Activated naive CD4-positive, alpha-beta T cell treated with anti-CD3 and anti-CD28 coated beads, Interleukin-2, amount 50 U/mL, for 24 hours (primary cell): ENCODE measurements at regions not wholly inside any gene's neighbourhood (a gene's known extent, or its start where the extent isn't known, plus 50 kb on each side); places are given as distances from the start of the nearest gene placed in this dataset.

Experiments
- H3K27ac Mint-ChIP-seq: one replicate; pipeline ENCODE4 v1.8.0; 2021; ENCODE audit warnings: mild to moderate bottlenecking, mixed read lengths
- H3K27me3 Mint-ChIP-seq: one replicate; pipeline ENCODE4 v1.8.0; 2021; ENCODE audit warnings: mixed read lengths
- H3K36me3 Mint-ChIP-seq: one replicate; pipeline ENCODE4 v1.8.0; 2021; ENCODE audit warnings: mixed read lengths
- H3K4me1 Mint-ChIP-seq: one replicate; pipeline ENCODE4 v1.8.0; 2021; ENCODE audit warnings: mixed read lengths
- H3K4me3 Mint-ChIP-seq: one replicate; pipeline ENCODE4 v1.8.0; 2021; ENCODE audit warnings: mild to moderate bottlenecking, mixed read lengths
- H3K9me3 Mint-ChIP-seq: one replicate; pipeline ENCODE4 v1.8.0; 2021; ENCODE audit warnings: mixed read lengths

- H3K9me3 Mint-ChIP-seq, result no peaks in the 10 kb centered on the region
- H3K4me3 Mint-ChIP-seq, result no peak overlapping the region
- H3K36me3 Mint-ChIP-seq, result no peaks in the 10 kb centered on the region
- no peaks in the 10 kb centered on the region for H3K4me1 Mint-ChIP-seq
- no peak overlapping the region for H3K27ac Mint-ChIP-seq
- no peaks in the 10 kb centered on the region for H3K27me3 Mint-ChIP-seq
Measured at GRCh38 chr13:61765940-61766666, 350.5 kb upstream of the PCDH20 start.

- H3K36me3 Mint-ChIP-seq, result no peaks in the 10 kb centered on the region
- no peak overlapping the region for H3K27ac Mint-ChIP-seq
- H3K4me3 Mint-ChIP-seq, result no peak overlapping the region
- no peaks in the 10 kb centered on the region for H3K9me3 Mint-ChIP-seq
- no peaks in the 10 kb centered on the region for H3K4me1 Mint-ChIP-seq
- H3K27me3 Mint-ChIP-seq, result no peaks in the 10 kb centered on the region
Measured at GRCh38 chr13:61765181-61765742, 349.6 kb upstream of the PCDH20 start.

DNA sequence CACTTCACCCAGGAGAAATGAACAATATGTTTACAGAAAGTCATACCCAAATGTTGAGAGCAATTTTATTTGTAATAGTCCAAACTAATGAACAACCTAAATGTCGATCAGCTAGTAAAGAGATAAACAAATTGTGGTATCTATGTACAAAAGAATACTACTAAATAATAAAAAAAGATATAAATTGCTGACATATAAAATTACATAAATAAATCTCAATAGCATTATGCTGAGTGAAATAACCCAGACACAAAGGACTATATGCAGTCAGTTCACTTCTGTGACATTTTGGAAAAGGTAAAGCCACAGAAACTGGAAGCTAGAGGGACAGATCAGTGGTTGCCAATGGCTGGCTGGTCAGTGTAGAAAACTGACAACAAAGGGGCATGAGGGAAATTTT lies 346.0 kb upstream of the PCDH20 start:
- no peaks in the 10 kb centered on the region for H3K36me3 Mint-ChIP-seq
- peaks cover 5% of the 10 kb centered on the region for H3K9me3 Mint-ChIP-seq
- no peaks in the 10 kb centered on the region for H3K27me3 Mint-ChIP-seq
- H3K27ac Mint-ChIP-seq, result no peak overlapping the region
- no peaks in the 10 kb centered on the region for H3K4me1 Mint-ChIP-seq
- no peak overlapping the region for H3K4me3 Mint-ChIP-seq

DNA sequence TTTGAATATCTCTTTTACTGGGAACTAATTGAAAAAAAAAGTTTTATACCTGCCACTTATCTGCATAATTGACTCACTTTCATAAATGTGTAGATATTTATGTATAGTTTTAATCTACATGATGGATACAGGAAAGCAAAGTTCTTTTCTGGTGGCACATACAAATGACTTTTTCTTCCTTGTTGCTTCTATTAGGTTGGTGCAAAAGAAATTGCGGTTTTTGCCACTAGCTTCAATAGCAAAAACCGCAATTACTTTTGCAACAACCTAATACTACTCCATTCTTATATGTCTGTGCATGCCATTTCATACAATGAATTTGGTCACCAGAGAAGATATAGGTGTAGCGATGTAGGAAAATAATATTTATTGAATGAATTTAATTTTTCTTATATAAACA lies 344.5 kb upstream of the PCDH20 start:
- H3K36me3 Mint-ChIP-seq, result no peaks in the 10 kb centered on the region
- peaks cover 5% of the 10 kb centered on the region for H3K9me3 Mint-ChIP-seq
- H3K27me3 Mint-ChIP-seq, result no peaks in the 10 kb centered on the region
- H3K4me3 Mint-ChIP-seq, result no peak overlapping the region
- H3K27ac Mint-ChIP-seq, result no peak overlapping the region
- H3K4me1 Mint-ChIP-seq, result no peaks in the 10 kb centered on the region

GRCh38 chr13:61756031-61756430 lies 340.4 kb upstream of the PCDH20 start:
- peaks cover 5% of the 10 kb centered on the region for H3K9me3 Mint-ChIP-seq
- no peaks in the 10 kb centered on the region for H3K4me1 Mint-ChIP-seq
- no peaks in the 10 kb centered on the region for H3K27me3 Mint-ChIP-seq
- H3K27ac Mint-ChIP-seq, result no peak overlapping the region
- H3K36me3 Mint-ChIP-seq, result no peaks in the 10 kb centered on the region
- H3K4me3 Mint-ChIP-seq, result no peak overlapping the region

DNA sequence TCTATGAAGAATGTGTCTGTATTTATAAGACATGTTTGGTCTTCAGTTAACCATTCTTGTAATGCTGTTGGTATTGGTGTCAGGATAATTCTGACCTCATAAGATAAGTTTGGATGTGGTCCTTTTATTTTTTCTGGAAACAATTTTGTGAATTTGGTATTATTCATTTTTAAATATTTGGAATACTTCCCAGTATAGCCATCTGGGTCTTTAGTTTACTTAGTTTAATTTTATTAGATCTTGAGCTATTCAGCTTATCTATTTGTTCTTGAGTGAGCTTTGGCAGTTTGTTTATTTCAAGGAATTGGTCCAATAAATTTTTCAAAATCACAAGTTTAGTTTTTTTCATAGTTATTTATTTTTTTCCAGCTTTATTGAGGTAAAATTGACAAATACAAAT lies 335.4 kb upstream of the PCDH20 start:
- no peak overlapping the region for H3K27ac Mint-ChIP-seq
- H3K9me3 Mint-ChIP-seq, result no peaks in the 10 kb centered on the region
- H3K27me3 Mint-ChIP-seq, result no peaks in the 10 kb centered on the region
- no peaks in the 10 kb centered on the region for H3K4me1 Mint-ChIP-seq
- no peak overlapping the region for H3K4me3 Mint-ChIP-seq
- no peaks in the 10 kb centered on the region for H3K36me3 Mint-ChIP-seq

GRCh38 chr13:61738236-61738750 lies 322.6 kb upstream of the PCDH20 start:
- Mint-ChIP-seq H3K4me1 (no peaks in the 10 kb centered on the region), H3K9me3 (peaks cover 13% of the 10 kb centered on the region), H3K4me3 (no peak overlapping the region), H3K27me3 (no peaks in the 10 kb centered on the region), H3K27ac (no peak overlapping the region), H3K36me3 (no peaks in the 10 kb centered on the region)

GRCh38 chr13:61734683-61735082 lies 319.0 kb upstream of the PCDH20 start:
- no peaks in the 10 kb centered on the region for H3K27me3 Mint-ChIP-seq
- H3K9me3 Mint-ChIP-seq, result no peaks in the 10 kb centered on the region
- no peaks in the 10 kb centered on the region for H3K4me1 Mint-ChIP-seq
- no peaks in the 10 kb centered on the region for H3K36me3 Mint-ChIP-seq
- no peak overlapping the region for H3K27ac Mint-ChIP-seq
- no peak overlapping the region for H3K4me3 Mint-ChIP-seq

GRCh38 chr13:61728471-61728870 lies 312.8 kb upstream of the PCDH20 start:
- H3K27ac Mint-ChIP-seq, result no peak overlapping the region
- H3K9me3 Mint-ChIP-seq, result peaks cover 7% of the 10 kb centered on the region
- no peaks in the 10 kb centered on the region for H3K36me3 Mint-ChIP-seq
- no peak overlapping the region for H3K4me3 Mint-ChIP-seq
- no peaks in the 10 kb centered on the region for H3K4me1 Mint-ChIP-seq
- H3K27me3 Mint-ChIP-seq, result no peaks in the 10 kb centered on the region

GRCh38 chr13:61727767-61728166 lies 312.1 kb upstream of the PCDH20 start:
- no peaks in the 10 kb centered on the region for H3K36me3 Mint-ChIP-seq
- H3K4me1 Mint-ChIP-seq, result no peaks in the 10 kb centered on the region
- H3K27me3 Mint-ChIP-seq, result no peaks in the 10 kb centered on the region
- H3K9me3 Mint-ChIP-seq, result peaks cover 7% of the 10 kb centered on the region
- H3K4me3 Mint-ChIP-seq, result no peak overlapping the region
- no peak overlapping the region for H3K27ac Mint-ChIP-seq

DNA sequence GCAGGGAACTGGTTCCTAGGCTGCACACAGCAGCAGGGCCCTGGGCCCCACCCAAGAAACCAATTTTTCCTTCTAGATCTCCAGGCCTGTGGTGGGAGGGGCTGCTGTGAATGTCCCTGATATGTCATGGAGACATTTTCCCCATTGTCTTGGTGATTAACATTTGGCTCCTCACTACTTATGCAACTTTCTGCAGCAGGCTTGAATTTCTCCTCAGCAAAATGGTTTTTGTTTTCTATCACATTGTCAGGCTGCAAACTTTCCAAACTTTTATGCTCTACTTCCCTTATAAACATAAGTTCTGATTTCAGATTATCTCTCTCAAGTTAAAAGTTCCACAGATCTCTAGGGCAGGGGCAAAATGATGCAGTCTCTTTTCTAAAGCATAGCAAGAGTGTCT lies 310.2 kb upstream of the PCDH20 start:
- Mint-ChIP-seq H3K36me3 (no peaks in the 10 kb centered on the region), H3K27me3 (no peaks in the 10 kb centered on the region), H3K4me3 (no peak overlapping the region), H3K27ac (no peak overlapping the region), H3K9me3 (peaks cover 7% of the 10 kb centered on the region), H3K4me1 (no peaks in the 10 kb centered on the region)

DNA sequence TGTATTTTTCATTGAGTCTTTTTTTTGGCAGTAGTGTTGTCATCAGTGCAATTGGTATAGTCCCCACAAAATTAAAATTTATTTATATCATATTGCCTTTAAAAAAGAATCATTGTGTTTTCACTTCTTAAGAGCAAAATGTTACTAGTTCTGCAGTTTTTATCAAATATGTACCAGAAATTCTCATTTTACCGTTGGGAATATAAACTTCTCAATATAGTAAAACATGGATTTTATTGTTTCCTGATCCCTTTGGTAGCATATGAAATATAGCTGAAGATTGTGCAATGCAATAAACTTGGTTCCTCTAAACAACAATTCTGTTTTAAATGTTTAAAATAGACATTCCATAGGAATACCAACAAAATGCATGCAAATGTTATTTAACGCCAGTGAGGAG lies 306.5 kb upstream of the PCDH20 start:
- H3K27ac Mint-ChIP-seq, result no peak overlapping the region

DNA sequence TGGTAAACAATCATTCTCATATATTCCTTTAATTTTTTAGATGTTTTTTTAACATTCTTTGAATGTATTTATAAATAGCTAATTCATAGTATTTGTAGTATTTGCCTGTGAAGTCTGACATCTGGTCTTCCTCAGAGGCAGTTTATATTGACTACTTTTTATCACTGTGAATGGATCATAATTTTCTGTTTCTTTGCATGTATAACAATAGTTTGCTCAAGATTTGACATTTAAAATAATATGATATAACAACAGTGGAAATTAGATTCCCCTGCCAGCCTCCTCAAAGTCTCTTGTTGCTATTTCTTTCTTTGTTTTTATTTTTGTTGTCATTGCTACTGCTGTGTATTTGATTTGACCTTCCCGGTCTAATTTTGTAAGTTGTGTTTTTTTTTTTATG lies 297.0 kb upstream of the PCDH20 start:
- Mint-ChIP-seq H3K27ac (no peak overlapping the region), H3K4me1 (no peaks in the 10 kb centered on the region), H3K4me3 (no peak overlapping the region), H3K27me3 (no peaks in the 10 kb centered on the region), H3K36me3 (no peaks in the 10 kb centered on the region), H3K9me3 (peaks cover 3% of the 10 kb centered on the region)

More for the DNA sequence above, 306.5 kb upstream of the PCDH20 start:
- H3K27me3 Mint-ChIP-seq, result no peaks in the 10 kb centered on the region
- no peak overlapping the region for H3K4me3 Mint-ChIP-seq
- H3K36me3 Mint-ChIP-seq, result no peaks in the 10 kb centered on the region
- peaks cover 7% of the 10 kb centered on the region for H3K9me3 Mint-ChIP-seq
- no peaks in the 10 kb centered on the region for H3K4me1 Mint-ChIP-seq

DNA sequence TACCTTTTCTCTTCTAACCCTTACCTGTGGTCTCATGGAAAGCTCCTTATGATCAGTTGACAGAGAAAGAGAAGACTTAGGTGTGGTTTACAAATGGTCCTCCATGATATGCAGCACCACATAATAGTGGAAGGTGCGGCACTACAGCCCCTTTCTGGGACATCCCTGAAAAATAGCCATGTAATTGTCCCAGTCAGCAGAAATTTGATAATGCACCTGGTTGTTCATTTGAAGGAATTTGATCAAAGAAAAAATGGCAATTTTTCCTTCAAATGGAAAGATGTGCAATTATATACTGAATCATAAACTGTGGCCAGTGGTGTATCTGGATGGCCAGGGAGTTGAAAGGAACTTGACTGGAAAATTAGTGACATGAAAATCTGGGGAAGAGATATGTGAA lies 293.6 kb upstream of the PCDH20 start:
- Mint-ChIP-seq H3K27ac (no peak overlapping the region), H3K4me3 (no peak overlapping the region), H3K9me3 (peaks cover 9% of the 10 kb centered on the region), H3K4me1 (no peaks in the 10 kb centered on the region), H3K36me3 (no peaks in the 10 kb centered on the region), H3K27me3 (no peaks in the 10 kb centered on the region)

DNA sequence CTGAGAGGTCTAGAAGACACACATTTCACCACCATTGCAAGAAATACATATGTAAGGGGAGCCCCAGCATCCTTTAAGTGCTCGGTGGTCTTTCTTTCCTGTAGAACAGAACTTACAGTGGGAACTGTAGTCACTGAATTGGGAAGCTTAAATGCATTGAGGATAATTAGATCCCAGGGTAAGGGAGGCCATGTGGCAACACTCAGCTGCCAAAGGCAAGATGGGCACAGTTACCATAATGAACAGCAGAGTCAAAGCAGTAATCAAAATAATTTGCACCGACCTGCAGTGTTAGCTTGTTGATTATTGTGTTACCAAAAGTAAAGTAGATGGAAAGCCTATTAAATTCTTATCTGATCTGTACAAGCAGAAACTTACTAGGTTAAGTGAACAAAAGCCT lies 291.2 kb upstream of the PCDH20 start:
- H3K4me1 Mint-ChIP-seq, result no peaks in the 10 kb centered on the region
- no peak overlapping the region for H3K27ac Mint-ChIP-seq
- peaks cover 9% of the 10 kb centered on the region for H3K9me3 Mint-ChIP-seq
- no peak overlapping the region for H3K4me3 Mint-ChIP-seq
- no peaks in the 10 kb centered on the region for H3K36me3 Mint-ChIP-seq
- H3K27me3 Mint-ChIP-seq, result no peaks in the 10 kb centered on the region

GRCh38 chr13:61700620-61701019 lies 285.0 kb upstream of the PCDH20 start:
- Mint-ChIP-seq H3K4me1 (no peaks in the 10 kb centered on the region), H3K4me3 (no peak overlapping the region), H3K9me3 (peaks cover 9% of the 10 kb centered on the region)

DNA sequence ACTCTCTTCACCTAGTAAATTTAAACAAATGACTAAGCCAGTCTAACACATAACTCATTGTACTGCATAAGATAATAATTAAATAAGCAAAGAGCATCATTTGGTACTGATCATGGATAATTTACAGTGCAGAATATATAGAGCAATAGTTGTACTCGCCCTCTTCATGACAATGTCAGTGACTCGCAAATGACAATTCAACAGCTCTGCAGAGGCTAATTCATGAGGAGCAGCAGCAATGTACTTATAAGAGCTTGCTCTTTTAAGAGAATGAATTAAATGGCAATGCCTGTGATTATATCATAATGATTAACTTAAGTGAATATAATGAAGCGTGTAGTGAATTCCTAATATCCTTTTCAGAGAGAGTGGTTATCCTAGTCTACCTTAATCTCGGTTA lies 284.5 kb upstream of the PCDH20 start:
- peaks cover 7% of the 10 kb centered on the region for H3K9me3 Mint-ChIP-seq
- H3K4me1 Mint-ChIP-seq, result no peaks in the 10 kb centered on the region
- no peak overlapping the region for H3K27ac Mint-ChIP-seq
- H3K27me3 Mint-ChIP-seq, result no peaks in the 10 kb centered on the region
- H3K4me3 Mint-ChIP-seq, result no peak overlapping the region
- H3K36me3 Mint-ChIP-seq, result no peaks in the 10 kb centered on the region

More at GRCh38 chr13:61700620-61701019, 285.0 kb upstream of the PCDH20 start:
- Mint-ChIP-seq H3K36me3 (no peaks in the 10 kb centered on the region), H3K27me3 (no peaks in the 10 kb centered on the region), H3K27ac (no peak overlapping the region)
